Fibroblast of gingiva (primary cell): ENCODE measurements at regions not wholly inside any gene's neighbourhood (a gene's known extent, or its start where the extent isn't known, plus 50 kb on each side); places are given as distances from the start of the nearest gene placed in this dataset.

Experiments
- DNase-seq: peaks from one replicate; pipeline ENCODE4 v3.0.0-alpha.2; 2011; ENCODE audit warnings: low read depth

- DNase-seq, result no peak
Measured at GRCh38 chr2:60096556-60096955, 456.9 kb downstream of the BCL11A start.

- DNase-seq, result no peak
Measured at GRCh38 chr2:60095903-60096302, 457.6 kb downstream of the BCL11A start.

- no peak for DNase-seq
Measured at GRCh38 chr2:60095202-60095815, 458.1 kb downstream of the BCL11A start.

- DNase-seq, result no peak
Measured at GRCh38 chr2:60094450-60094929, 459.0 kb downstream of the BCL11A start.

GRCh38 chr2:60092781-60093180 is 460.7 kb downstream of the BCL11A start:
- DNase-seq, result no peak

DNA sequence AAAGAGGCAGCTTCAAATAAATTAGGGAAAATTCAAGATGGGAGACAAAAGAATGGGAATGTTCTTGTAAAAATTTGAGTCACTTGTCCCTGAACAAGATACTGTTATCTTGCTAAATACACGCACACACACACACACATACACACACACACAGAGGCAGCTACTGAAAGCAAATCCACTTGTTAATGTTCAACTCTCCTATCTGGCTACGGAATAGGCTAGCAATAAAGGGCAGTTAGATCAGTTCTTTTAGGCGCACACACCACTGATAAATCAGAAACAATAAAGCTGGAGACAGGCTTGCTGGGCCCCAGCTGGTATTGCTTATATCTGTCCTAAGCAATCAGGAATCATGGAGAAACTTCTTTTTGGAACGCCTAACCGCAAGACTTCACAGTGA is 461.6 kb downstream of the BCL11A start:
- no peak for DNase-seq

DNA sequence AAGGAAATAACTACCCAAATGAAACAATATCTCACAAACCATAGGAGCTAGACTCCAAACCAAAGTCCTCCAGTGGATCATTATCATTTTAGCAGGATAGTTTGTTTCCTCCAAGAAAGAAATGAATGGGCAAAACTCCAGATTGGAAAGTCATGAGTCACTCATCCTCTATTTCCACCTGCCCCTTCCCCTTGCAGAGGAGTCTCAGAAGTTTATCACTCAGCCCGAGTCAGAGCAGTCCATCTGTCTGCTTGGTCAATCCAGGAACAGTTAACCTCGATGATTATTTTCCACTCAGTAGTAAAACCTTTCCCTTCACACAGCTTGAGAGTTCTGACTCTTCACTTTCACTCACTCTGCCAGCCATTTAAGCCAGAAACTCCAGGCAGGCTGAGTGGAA is 462.2 kb downstream of the BCL11A start:
- DNase-seq, result no peak

- DNase-seq, result no peak
Measured at GRCh38 chr2:60079562-60079961, 473.9 kb downstream of the BCL11A start.

DNA sequence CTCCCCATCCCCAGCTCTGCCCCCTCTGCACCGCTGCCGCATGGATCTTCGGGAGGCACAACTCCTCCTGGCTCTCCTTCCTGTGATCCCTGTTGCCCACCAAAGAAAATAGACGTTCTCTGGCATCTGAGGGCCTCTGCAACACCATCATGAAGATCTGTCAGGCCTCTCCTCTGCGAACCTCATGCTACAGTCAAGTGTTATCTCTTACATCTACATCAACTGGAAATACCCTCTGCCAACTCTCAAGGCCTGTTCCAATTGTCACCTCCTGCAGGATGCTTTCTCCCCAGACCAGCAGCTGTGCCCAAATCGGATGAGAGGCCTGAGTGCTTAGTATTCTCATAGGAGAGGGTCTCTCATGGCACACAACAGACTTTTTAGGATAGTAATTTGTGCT is 478.4 kb downstream of the BCL11A start:
- no peak for DNase-seq

DNA sequence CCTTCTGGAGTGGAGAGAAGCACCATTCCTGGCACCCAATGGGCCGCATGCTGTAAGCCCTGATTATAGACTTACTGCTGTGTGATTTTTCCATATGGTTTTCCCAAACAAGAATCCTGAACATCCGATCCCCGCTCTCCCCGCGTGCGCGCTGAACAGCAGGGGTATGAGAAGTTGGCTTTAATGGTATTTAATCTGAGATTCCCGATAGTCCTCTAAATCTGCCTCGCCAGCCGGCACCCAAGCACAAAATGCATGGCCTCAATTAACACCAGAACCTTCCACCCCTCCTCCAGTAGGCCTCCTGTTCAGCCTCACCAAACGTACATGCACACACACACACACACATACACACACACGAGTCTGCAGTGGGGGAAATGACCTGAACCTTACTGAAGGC is 480.3 kb downstream of the BCL11A start:
- no peak for DNase-seq

DNA sequence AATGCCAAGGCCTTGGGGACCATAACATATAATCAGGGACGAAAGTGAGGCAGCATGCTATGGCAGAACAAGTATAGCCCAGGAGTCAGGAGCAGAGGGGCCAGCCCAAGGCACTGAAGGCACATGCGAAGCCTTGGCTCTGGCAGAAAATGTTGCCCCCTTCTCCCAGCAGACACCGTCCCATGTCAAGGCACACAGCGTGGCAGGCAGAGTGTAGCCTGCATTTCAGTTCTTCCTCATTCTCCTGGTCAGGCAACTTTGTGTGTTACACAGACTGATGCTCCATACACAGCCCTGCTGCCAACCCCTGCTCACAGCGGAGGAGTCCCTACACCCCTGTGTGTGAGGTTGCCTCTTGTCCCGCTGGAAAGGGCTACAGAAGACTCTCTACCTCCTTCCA is 480.8 kb downstream of the BCL11A start:
- no peak for DNase-seq

GRCh38 chr2:60071490-60071831 is 482.0 kb downstream of the BCL11A start:
- no peak for DNase-seq

DNA sequence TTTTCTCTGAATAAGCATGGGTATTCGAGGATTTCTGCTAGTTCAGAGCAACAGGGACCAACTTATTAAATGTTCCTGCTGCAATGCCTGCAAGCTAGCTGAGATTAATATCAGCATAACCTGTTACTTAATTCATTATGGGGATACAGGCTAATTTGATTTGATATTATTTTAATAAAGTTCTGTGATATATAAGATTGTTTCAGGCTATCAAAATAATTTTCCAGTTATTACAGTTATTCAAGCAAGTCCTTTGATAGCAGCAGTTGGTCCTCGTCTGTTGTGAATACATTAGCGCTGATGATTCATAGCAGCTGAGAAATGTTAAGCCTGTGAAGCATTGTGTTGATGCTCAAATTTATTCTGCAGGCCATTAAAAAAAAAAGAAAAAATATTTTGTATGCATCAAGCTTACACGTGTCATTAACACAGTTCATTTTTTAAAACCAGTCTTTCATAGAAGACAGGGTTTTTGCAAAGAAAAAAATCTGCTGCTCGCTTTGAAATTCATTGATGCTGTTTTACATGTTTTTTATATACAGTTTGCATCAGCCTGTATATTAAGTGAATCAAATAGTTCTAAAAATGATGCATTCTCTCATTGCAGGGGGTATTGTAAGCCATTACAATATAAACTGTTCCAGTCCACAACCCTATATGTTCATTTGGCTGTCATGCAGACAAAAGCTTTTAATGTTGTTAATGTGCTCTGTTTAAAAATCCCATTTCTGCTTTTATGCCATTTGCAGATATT is 482.5 kb downstream of the BCL11A start:
- DNase-seq, result no peak

- no peak for DNase-seq
Measured at GRCh38 chr2:60070196-60070595, 483.3 kb downstream of the BCL11A start.

DNA sequence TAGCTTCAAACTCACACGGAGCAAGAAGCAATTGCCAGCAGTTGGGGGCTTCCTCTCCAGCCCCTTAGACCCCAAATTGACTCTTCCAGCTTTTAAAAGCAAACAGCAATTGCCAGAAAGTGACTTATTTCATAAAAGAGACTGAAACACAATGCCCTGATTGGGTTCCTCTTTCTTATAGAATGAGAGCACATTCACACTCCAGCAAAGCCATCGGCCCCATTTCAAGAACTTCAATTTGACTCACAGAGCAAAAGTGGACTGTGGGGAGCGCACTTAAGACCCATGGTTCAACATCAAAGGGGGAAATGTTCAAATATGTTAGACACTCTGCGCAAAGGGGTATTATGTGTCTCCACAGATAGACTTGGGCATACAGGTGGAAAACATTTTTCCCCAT is 484.7 kb downstream of the BCL11A start:
- no peak for DNase-seq

DNA sequence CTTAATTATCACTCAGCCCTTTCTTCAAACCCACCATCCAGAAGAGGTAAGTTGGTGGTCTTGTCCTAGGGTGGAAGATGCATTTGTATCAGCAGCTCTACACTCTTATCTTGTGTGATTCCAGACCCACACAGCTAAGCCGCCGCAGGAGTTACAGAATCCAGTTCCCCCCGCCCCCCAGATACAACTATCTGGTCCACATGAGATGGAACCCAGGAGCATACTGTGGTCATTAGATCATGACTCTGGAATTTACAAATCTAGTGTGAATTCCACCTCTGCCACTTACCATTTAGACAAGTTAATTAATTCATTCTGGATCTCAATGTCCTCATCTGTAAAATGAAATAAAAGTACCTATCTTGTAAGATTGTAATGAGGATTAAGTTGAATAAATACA is 486.4 kb downstream of the BCL11A start:
- DNase-seq, result no peak

DNA sequence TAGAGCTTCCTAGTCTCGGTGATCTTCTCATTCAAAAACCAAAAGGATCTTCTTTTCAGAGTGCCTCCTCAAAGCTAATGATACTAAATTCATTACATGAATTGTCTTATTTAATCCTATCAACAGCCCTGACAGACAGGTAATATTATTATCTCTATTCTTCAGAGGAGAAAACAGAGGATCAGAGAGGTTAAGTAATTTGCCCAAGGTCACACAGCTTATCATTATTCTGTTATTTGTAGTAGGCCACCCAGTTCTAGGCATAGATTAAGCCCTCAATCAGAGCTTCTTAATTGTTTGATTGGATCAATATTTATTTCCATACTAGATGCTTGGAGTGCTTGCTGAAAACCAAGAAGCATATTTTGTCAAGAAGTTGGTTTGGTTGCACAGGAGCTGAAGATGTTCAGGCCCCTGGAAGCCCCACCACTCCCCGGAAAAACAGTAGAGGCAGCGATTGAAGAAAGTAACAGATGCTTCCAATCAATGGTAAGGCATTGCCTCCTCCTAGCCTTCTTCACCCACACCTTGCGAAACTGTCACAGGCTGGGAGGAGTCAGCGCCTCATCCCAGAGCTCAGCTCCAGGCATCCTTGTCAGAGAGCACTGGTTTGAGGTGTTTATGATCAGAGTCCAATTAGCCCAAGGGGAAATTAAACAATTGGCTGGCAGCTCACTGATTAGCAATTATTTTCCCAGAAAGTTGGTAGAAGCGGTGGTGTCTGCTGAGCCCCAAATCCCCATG is 487.2 kb downstream of the BCL11A start:
- no peak for DNase-seq

- no peak for DNase-seq
Measured at GRCh38 chr2:60064687-60065389, 488.6 kb downstream of the BCL11A start.

DNA sequence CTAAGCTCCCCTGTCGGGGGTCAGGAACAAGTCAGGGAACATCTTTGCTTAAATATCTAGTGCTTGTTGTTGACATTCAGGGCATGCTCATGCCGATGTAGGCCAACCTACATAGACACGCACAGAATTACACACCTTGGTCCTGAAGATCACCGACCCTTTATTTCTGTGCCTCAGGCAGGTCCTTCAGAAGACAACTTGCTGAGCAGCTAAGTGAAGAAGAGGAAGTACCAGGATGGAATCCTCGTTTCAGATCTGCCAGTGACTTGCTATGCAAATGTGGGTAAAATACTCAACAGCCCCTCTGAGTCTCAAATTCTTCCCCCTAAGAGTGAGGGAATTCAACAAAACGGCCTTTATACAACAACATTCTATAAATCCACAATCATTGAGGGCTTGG is 494.7 kb downstream of the BCL11A start:
- no peak for DNase-seq

GRCh38 chr2:60054571-60055340 is 498.7 kb downstream of the BCL11A start:
- DNase-seq, result no peak

DNA sequence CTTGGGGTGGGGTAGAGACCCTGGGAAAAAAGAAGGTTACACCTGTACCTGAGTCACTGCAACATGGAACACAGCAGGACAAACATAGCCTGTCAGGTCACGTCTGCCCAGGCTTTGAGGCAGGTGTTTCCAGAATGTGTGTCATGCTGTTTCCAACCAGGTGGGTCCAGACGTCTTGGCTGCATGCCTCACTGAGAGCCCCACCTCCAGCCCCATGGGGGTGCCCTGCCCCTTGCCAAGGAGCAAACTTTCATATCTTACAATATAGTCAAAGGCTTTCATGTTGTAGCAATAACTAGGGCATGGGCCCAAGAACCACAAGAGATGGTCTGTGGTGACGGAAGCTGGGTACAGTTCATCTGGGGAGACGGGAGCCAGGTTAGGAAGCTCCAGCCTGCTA is 499.7 kb downstream of the BCL11A start:
- DNase-seq, result no peak

- no peak for DNase-seq
Measured at GRCh38 chr2:60052601-60053000, 500.9 kb downstream of the BCL11A start.
